ENCODE measurements at regions not wholly inside any gene's neighbourhood (a gene's known extent, or its start where the extent isn't known, plus 50 kb on each side); places are given as distances from the start of the nearest gene placed in this dataset.

- Mint-ChIP-seq H3K27ac (no peak overlapping the region), H3K27me3 (ENCODE audit: low read depth in 3 of 3) (no peaks in the 10 kb centered on the region), H3K9me3 (peaks cover 0 to 3% (median 0%) of the 10 kb centered on the region in 7 donors), H3K4me1 (no peaks in the 10 kb centered on the region), H3K36me3 (no peaks in the 10 kb centered on the region), H3K4me3 (no peak overlapping the region)
- no peak for DNase-seq
- Histone ChIP-seq H3K4me1 (ENCODE audit: control insufficient read depth in 1 of 2, insufficient read depth in 2 of 2, low read length in 2 of 2) (no peaks in the 10 kb centered on the region), H3K27me3 (ENCODE audit: control insufficient read depth in 2 of 2, insufficient read depth in 2 of 2, low read length in 2 of 2) (no peaks in the 10 kb centered on the region), H3K9me3 (replicated peaks in 1 of 2; ENCODE audit: control insufficient read depth in 1 of 2, insufficient read depth in 1 of 2, low read length in 2 of 2) (no peaks in the 10 kb centered on the region), H4K20me1 (ENCODE audit: insufficient read depth, low read length) (no peaks in the 10 kb centered on the region), H2AFZ (ENCODE audit: insufficient read depth, low read depth, low read length, poor library complexity, severe bottlenecking) (no peak overlapping the region), H3K79me2 (ENCODE audit: insufficient read depth, low read length) (no peaks in the 10 kb centered on the region), H3K36me3 (replicated peaks in 1 of 2; ENCODE audit: control insufficient read depth in 1 of 2, insufficient read depth in 2 of 2, low read length in 2 of 2) (no peaks in the 10 kb centered on the region), H3K9ac (ENCODE audit: insufficient read depth, low read length, poor library complexity, severe bottlenecking) (no peak overlapping the region), H3K27ac (ENCODE audit: low read depth in 1 of 2, low read length in 2 of 2) (no peak overlapping the region), H3K4me2 (replicated peaks; ENCODE audit: extremely low read depth, low read length, poor library complexity, severe bottlenecking) (no peak overlapping the region), H3K4me3 (replicated peaks in 1 of 3; ENCODE audit: low read depth in 2 of 3, low read length in 3 of 3) (no peak overlapping the region)
- TF ChIP-seq CTCF (IDR thresholded peaks at IDR 0.05) = no peak
- WGBS (ENCODE audit: insufficient coverage) = no CpG with 5 or more reads among the region's 1 CpG
- intact Hi-C loops (cut with micrococcal nuclease) = no loop called here
These were observed 1180.9 kb downstream of the OTOL1 start for GRCh38 chr3:162677475-162677874.

GRCh38 chr3:162678941-162679340, 1182.3 kb downstream of the OTOL1 start:
- no CpG with 5 or more reads among the region's 2 CpGs for WGBS (ENCODE audit: insufficient coverage)

More at GRCh38 chr3:162678941-162679340, 1182.3 kb downstream of the OTOL1 start:
- H4K20me1 ChIP-seq (ENCODE audit: insufficient read depth, low read length) = no peaks in the 10 kb centered on the region
- no peak for TF ChIP-seq CTCF (IDR thresholded peaks at IDR 0.05)
- no peaks in the 10 kb centered on the region for H3K36me3 Mint-ChIP-seq
- DNase-seq = no peak
- intact Hi-C loops (cut with micrococcal nuclease) = no loop called here
- no peak overlapping the region for H3K27ac Mint-ChIP-seq
- no peaks in the 10 kb centered on the region for H3K4me1 Mint-ChIP-seq
- H3K9ac ChIP-seq (ENCODE audit: insufficient read depth, low read length, poor library complexity, severe bottlenecking) = no peak overlapping the region
- no peaks in the 10 kb centered on the region for H3K27me3 ChIP-seq (ENCODE audit: control insufficient read depth in 2 of 2, insufficient read depth in 2 of 2, low read length in 2 of 2)
- no peak overlapping the region for H3K4me3 ChIP-seq (replicated peaks in 1 of 3; ENCODE audit: low read depth in 2 of 3, low read length in 3 of 3)
- no peak overlapping the region for H3K4me3 Mint-ChIP-seq
- no peaks in the 10 kb centered on the region for H3K27me3 Mint-ChIP-seq (ENCODE audit: low read depth in 3 of 3)
- H2AFZ ChIP-seq (ENCODE audit: insufficient read depth, low read depth, low read length, poor library complexity, severe bottlenecking) = no peak overlapping the region
- H3K4me1 ChIP-seq (ENCODE audit: control insufficient read depth in 1 of 2, insufficient read depth in 2 of 2, low read length in 2 of 2) = no peaks in the 10 kb centered on the region
- H3K27ac ChIP-seq (ENCODE audit: low read depth in 1 of 2, low read length in 2 of 2) = no peak overlapping the region
- H3K4me2 ChIP-seq (replicated peaks; ENCODE audit: extremely low read depth, low read length, poor library complexity, severe bottlenecking) = no peak overlapping the region
- H3K36me3 ChIP-seq (replicated peaks in 1 of 2; ENCODE audit: control insufficient read depth in 1 of 2, insufficient read depth in 2 of 2, low read length in 2 of 2) = no peaks in the 10 kb centered on the region
- no peaks in the 10 kb centered on the region for H3K79me2 ChIP-seq (ENCODE audit: insufficient read depth, low read length)
- H3K9me3 Mint-ChIP-seq = peaks cover 0 to 3% (median 0%) of the 10 kb centered on the region in 7 donors
- H3K9me3 ChIP-seq (replicated peaks in 1 of 2; ENCODE audit: control insufficient read depth in 1 of 2, insufficient read depth in 1 of 2, low read length in 2 of 2) = no peaks in the 10 kb centered on the region

All from CD14-positive monocyte (primary cell).